EH (cell line): ENCODE measurements at regions not wholly inside any gene's neighbourhood (a gene's known extent, or its start where the extent isn't known, plus 50 kb on each side); places are given as distances from the start of the nearest gene placed in this dataset.
"Not testable (repeated sequence)": the region's sequence is repeated elsewhere in the genome, so short reads cannot be mapped to it uniquely, and the experiment has no call there.

Source experiments
- DNase-seq: peaks from one replicate; pipeline ENCODE4 v3.0.0-alpha.2; 2015; ENCODE audit warnings: low read depth

- peak; percentile 81 for DNase-seq
These were observed 124.8 kb downstream of the BDH1 start for GRCh38 chr3:197430934-197431333.

GRCh38 chr3:197430502-197430901 lies 125.3 kb downstream of the BDH1 start:
- DNase-seq: no peak

DNA sequence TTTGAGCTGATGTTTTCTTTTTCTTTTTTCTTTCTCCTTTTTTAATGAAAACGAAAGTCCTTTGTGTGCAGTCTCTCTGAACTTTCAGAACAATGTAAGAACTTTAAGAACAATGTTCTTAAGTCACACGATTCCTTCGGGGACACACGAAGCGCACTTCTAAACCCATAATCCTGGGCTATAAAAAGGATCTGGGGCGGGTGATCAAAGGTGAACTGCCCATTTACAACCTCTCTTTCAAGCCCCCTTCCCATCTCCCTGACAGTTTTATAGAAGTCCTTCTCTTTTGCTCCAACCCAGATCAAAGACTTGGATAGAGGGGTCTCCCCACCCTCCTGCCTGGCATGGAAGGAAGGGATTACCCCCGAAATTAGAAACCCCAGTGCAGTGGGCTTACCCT lies 126.8 kb downstream of the BDH1 start:
- DNase-seq: no peak

GRCh38 chr3:197428117-197428801 lies 127.5 kb downstream of the BDH1 start:
- DNase-seq: peak; percentile 81

GRCh38 chr3:197427021-197427420 lies 128.6 kb upstream of the DLG1 start:
- DNase-seq: peak; percentile 56

DNA sequence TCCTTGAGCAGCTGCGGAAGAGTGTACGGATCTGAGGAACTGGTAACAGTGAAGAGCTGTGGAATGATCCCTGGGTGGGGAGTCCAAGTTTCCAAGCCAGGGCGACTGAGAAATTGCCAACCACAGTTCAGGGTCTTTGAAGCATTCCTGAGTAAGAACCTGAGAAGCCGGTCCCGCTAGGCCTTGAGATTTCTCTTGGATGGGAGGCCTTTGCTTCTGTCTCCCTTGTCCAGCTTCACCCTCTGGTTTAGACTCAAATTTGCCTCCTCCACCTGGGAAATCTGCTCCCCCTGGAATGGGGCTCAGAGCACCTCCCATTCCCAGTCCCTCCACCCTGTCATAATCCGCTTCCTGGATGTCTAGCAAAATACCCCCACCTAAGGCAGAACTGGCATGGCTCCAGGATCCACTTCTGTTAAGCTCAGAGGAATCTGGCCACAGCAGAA lies 127.7 kb upstream of the DLG1 start:
- peak; percentile 59 for DNase-seq

DNA sequence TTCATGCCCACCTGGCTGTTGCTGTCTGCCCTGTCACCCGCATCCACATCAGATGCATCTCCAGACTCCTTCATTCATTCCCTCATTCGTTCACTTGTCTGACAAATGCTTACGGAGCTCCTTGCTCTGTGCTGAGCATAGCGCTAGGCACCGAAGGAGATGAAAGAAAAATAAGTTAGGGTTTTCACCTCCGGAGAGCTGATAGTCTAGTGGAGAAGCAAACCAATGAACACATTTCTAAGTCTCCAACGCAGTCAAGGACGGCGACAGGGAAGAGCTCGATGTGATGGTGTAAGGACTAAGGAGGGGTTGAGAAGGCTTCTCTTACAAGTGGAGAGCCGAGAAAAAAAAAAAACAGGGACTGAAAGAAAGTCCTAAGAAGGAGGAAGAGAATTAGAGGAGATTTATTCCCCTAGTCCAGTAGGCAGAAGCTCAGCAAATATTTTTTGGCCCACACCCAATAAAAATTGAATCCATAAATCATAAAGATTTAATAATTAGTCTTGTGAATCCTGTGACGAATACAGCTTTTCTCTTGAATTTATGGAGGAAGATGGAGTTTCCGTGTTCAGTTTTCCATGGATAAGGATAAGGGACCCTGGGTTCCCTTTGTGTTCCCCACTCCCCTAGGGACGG lies 127.2 kb upstream of the DLG1 start:
- DNase-seq: no peak

DNA sequence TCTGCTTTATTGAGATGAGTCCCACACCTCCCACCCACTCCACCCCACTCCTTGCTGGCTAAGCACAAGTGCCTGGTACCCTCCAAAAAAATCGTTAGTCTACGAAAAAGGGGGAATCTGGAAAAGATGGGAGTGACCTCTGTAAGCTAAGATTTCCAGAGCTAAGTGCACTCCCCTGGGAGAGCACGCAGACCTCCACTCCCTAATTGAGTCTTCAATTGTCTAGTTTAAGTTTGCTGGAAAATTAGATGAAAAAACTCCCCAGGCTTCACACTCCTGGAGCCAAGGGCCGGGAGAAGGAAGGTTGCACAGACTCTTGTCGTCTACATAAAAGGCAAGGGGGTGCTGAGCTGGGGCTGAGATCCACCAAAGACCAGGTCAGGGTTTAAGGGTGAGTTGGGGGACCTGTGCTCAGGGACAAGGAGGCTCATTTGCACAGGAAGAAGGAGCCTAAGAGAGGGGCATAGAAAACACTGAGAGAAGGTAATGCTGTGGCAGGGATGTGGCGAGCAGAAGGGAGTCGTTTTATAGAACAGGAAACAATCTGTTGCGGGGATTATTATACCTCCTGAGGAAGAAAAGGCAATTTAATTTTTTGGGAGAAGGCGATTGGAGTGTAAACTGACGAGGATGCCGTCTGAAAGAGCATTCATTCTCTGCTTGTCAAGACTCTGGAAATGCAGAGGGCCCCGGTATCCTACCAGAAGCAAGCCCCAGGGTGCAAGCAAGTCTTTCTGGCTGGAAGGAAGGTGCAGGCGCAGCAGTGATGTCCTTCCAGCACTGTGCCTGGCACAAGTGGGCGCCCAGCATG lies 126.5 kb upstream of the DLG1 start:
- no peak for DNase-seq

GRCh38 chr3:197424266-197424665 lies 125.9 kb upstream of the DLG1 start:
- no peak for DNase-seq

DNA sequence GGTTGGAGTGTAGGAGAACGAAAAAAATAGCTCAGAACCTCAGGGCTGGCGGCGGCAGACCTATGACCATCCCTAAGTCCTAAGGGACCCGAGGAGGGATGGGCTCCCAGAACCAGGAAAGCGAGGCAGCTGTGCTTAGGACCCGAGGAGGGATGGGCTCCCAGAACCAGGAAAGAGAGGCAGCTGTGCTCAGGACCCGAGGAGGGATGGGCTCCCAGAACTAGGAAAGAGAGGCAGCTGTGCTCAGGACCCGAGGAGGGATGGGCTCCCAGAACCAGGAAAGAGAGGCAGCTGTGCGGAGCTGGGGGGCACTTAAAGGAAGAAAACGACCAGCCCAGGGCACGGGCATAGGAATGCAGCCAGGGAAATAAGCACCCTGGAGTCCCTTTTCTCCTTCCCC lies 125.0 kb upstream of the DLG1 start:
- DNase-seq: no peak

GRCh38 chr3:197422506-197422905 lies 124.1 kb upstream of the DLG1 start:
- DNase-seq: no peak

GRCh38 chr3:197421021-197421420 lies 122.6 kb upstream of the DLG1 start:
- no peak for DNase-seq

- DNase-seq: no peak
These were observed 122.2 kb upstream of the DLG1 start for GRCh38 chr3:197420566-197420965.

GRCh38 chr3:197420115-197420514 lies 121.7 kb upstream of the DLG1 start:
- DNase-seq: peak; percentile 11

DNA sequence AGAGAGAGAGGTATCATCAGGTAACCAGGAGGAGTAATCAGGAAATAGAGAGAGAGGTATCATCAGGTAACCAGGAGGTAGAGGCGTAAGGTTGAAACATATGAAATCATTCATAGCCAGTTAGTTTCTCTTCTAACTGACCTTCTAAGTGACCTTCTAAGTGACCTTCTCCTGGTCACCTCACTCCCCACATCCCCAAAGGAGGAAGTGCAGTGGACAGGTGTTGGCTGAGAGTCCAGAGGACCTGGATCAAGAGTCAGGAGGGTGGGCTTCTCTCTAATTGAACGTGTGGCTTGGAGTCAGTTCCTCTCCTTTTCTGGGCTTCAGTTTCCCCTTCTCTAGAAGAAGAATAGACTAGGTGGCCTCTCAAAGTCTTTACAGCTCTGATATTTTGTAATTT lies 121.3 kb upstream of the DLG1 start:
- no peak for DNase-seq

DNA sequence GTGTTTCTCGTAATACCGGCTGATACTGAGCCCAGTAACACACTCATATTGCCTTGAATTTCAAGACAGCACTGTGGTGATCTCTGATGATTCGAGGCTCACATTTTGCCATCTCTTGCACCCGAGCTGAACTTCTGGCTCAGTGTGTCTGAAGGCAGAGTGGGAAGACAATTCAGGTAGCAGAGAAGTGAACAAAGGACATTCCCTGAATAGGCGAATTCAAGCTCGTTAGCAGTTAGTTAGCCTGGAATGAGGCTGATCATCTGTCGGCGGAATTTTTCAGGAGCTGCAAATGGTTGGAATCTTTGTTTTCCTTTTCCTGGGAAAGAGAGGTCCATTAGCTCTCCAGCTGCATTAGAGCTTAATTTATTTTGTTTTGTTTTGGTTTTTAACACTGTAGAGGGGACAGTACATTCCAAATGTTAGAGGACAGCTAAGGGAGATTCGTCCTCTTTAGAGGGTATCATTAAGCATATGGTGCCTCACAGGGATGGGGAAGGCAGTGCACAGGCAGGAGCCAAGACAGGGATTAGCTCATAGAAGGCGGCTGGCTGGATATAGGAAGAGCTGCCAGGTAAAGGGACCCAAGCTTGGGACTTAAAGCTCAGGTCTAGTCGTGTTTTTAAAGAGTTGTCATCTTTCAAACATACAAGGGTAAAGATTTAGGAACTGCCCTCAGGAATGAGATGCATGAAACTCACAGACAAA lies 119.7 kb upstream of the DLG1 start:
- no peak for DNase-seq

GRCh38 chr3:197417441-197417840 lies 119.0 kb upstream of the DLG1 start:
- DNase-seq: peak; percentile 40

- not testable (repeated sequence) for DNase-seq
These were observed 113.5 kb upstream of the DLG1 start for GRCh38 chr3:197411899-197412298.

GRCh38 chr3:197410170-197410569 lies 111.8 kb upstream of the DLG1 start:
- not testable (repeated sequence) for DNase-seq

- no peak for DNase-seq
These were observed 110.0 kb upstream of the DLG1 start for GRCh38 chr3:197408177-197408957.

DNA sequence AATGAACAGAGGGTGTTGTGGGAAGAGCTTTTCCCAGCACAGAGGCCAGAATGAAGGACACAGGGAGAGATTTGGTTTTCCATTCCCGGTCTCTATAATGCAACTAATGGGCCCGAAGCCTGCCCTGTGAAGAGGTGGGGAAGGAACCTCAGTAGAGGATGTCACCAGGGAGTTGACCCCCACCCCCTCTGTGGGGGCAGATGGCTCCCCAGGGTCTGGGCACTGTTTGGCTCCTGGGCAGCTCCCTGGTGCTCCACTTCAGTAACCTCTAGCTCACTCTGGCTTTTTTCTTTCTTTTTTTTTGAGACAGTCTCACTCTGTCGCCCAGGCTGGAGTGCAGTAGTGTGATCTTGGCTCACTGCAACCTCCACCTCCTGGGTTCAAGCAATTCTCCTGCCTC lies 109.1 kb upstream of the DLG1 start:
- DNase-seq: no peak

- no peak for DNase-seq
These were observed 108.6 kb upstream of the DLG1 start for GRCh38 chr3:197407053-197407452.
